SU-DHL-6 (cell line): ENCODE measurements at regions not wholly inside any gene's neighbourhood (a gene's known extent, or its start where the extent isn't known, plus 50 kb on each side); places are given as distances from the start of the nearest gene placed in this dataset.

ENCODE experiments used
- H2AFZ ChIP-seq: fragments of 200-600 bp; sonication (generic); 2 replicates; pipeline ENCODE4 v1.6.1; 2014; ENCODE audit warnings: low read depth, mild to moderate bottlenecking, moderate library complexity, mixed read lengths, antibody characterized with exemption, low read length; ENCODE audit not compliant: severe bottlenecking
- H3F3A ChIP-seq: fragments of 200-600 bp; shearing (Covaris generic); 2 replicates; pipeline ENCODE4 v1.6.0; 2016; ENCODE audit warnings: antibody characterized with exemption, mild to moderate bottlenecking; ENCODE audit not compliant: insufficient read depth
- H3K27ac ChIP-seq: fragments of 200-600 bp; sonication (generic); 2 replicates; pipeline ENCODE4 v1.5.1; 2016; ENCODE audit warnings: low read depth, mild to moderate bottlenecking, low read length, moderate library complexity, mixed read lengths
- H3K27me3 ChIP-seq: fragments of 200-600 bp; sonication (generic), shearing (Covaris generic); 2 replicates; pipeline ENCODE4 v1.6.0; 2014; ENCODE audit warnings: mild to moderate bottlenecking, low read length
- H3K36me3 ChIP-seq: fragments of 200-600 bp; sonication (generic); 2 replicates; pipeline ENCODE4 v1.6.1; 2014; ENCODE audit warnings: mild to moderate bottlenecking, low read length, mixed read lengths
- H3K4me2 ChIP-seq: fragments of 300-600, 200-600 bp; shearing (Covaris generic), sonication (generic); 2 replicates; pipeline ENCODE4 v1.6.0; 2014; ENCODE audit warnings: low read length, low read depth, mild to moderate bottlenecking; ENCODE audit not compliant: poor library complexity, severe bottlenecking
- H3K4me3 ChIP-seq: fragments of 200-600 bp; sonication (generic); 2 replicates; pipeline ENCODE4 v1.5.1; 2014; ENCODE audit warnings: antibody characterized with exemption, low read length, mild to moderate bottlenecking, mixed read lengths; ENCODE audit not compliant: insufficient read depth, poor library complexity, severe bottlenecking
- H3K79me2 ChIP-seq: fragments of 200-600 bp; sonication (generic); 2 replicates; pipeline ENCODE4 v1.6.1; 2014; ENCODE audit warnings: mild to moderate bottlenecking, low read length, moderate library complexity; ENCODE audit not compliant: insufficient read depth
- H3K9ac ChIP-seq: fragments of 200-600 bp; sonication (generic); 2 replicates; pipeline ENCODE4 v1.7.0; 2014; ENCODE audit warnings: mild to moderate bottlenecking, low read length
- H3K9me2 ChIP-seq: fragments of 200-600 bp; sonication (generic); replicated peaks from 2 replicates; pipeline ENCODE4 v1.6.1; 2014; ENCODE audit warnings: low read length; ENCODE audit not compliant: insufficient read depth
- H3K9me3 ChIP-seq: fragments of 200-600 bp; sonication (generic); 2 replicates; pipeline ENCODE4 v1.6.1; 2014; ENCODE audit warnings: low read length, mixed read lengths; ENCODE audit not compliant: insufficient read depth
- H4K20me1 ChIP-seq: fragments of 200-600 bp; sonication (generic); 2 replicates; pipeline ENCODE4 v1.6.1; 2014; ENCODE audit warnings: low read depth, mild to moderate bottlenecking, antibody characterized with exemption, low read length, moderate library complexity, mixed read lengths
- CTCF ChIP-seq: fragments of 200-600 bp; sonication (generic); IDR thresholded peaks from one replicate; pipeline ENCODE4 v1.5.1; 2017; ENCODE audit warnings: antibody characterized with exemption, mild to moderate bottlenecking, low read length, moderate library complexity; ENCODE audit not compliant: insufficient read depth, poor library complexity, severe bottlenecking
- EZH2phosphoT487 ChIP-seq: fragments of 200-600 bp; sonication (generic), shearing (Covaris generic); conservative IDR thresholded peaks from 2 replicates; pipeline ENCODE4 v1.6.1; 2018; ENCODE audit warnings: mild to moderate bottlenecking, antibody characterized with exemption, low read length, moderate library complexity, mixed read lengths

- TF ChIP-seq CTCF (no peak), EZH2phosphoT487 (no peak)
- no peak overlapping the region for H3K27ac ChIP-seq
- no peak overlapping the region for H2AFZ ChIP-seq
Observed at GRCh38 chr2:239732666-239733010, 292.5 kb downstream of the NDUFA10 start.

GRCh38 chr2:239731998-239732665 lies 293.0 kb downstream of the NDUFA10 start:
- TF ChIP-seq CTCF (no peak), EZH2phosphoT487 (no peak)
- Histone ChIP-seq H3K4me3 (no peak overlapping the region), H4K20me1 (no peaks in the 10 kb centered on the region), H3K27me3 (no peaks in the 10 kb centered on the region), H3K36me3 (no peaks in the 10 kb centered on the region), H3K4me2 (no peak overlapping the region), H3K9me2 (no peaks in the 10 kb centered on the region), H3K9me3 (no peaks in the 10 kb centered on the region), H3K27ac (no peak overlapping the region), H3K9ac (no peak overlapping the region), H3F3A (no peaks in the 10 kb centered on the region), H3K79me2 (no peaks in the 10 kb centered on the region), H2AFZ (no peak overlapping the region)

More at GRCh38 chr2:239732666-239733010, 292.5 kb downstream of the NDUFA10 start:
- Histone ChIP-seq H3K79me2 (no peaks in the 10 kb centered on the region), H3K4me2 (no peak overlapping the region), H3K9me3 (no peaks in the 10 kb centered on the region), H3K9ac (no peak overlapping the region), H4K20me1 (no peaks in the 10 kb centered on the region), H3K36me3 (no peaks in the 10 kb centered on the region), H3F3A (no peaks in the 10 kb centered on the region), H3K9me2 (no peaks in the 10 kb centered on the region), H3K4me3 (no peak overlapping the region), H3K27me3 (no peaks in the 10 kb centered on the region)

- no peak overlapping the region for H3K27ac ChIP-seq
- H3K9me2 ChIP-seq, result no peaks in the 10 kb centered on the region
- no peaks in the 10 kb centered on the region for H3K9me3 ChIP-seq
- no peak overlapping the region for H3K4me3 ChIP-seq
- H3K9ac ChIP-seq, result no peak overlapping the region
- H3K36me3 ChIP-seq, result no peaks in the 10 kb centered on the region
- no peaks in the 10 kb centered on the region for H3K27me3 ChIP-seq
- H2AFZ ChIP-seq, result no peak overlapping the region
- no peaks in the 10 kb centered on the region for H4K20me1 ChIP-seq
- no peak for TF ChIP-seq EZH2phosphoT487
- TF ChIP-seq CTCF, result no peak
- H3K79me2 ChIP-seq, result no peaks in the 10 kb centered on the region
- no peak overlapping the region for H3K4me2 ChIP-seq
- no peaks in the 10 kb centered on the region for H3F3A ChIP-seq
Observed at GRCh38 chr2:239731422-239731821, 293.7 kb downstream of the NDUFA10 start.
